Fibroblast of skin of left quadriceps (primary cell): ENCODE measurements at regions not wholly inside any gene's neighbourhood (a gene's known extent, or its start where the extent isn't known, plus 50 kb on each side); places are given as distances from the start of the nearest gene placed in this dataset.
A peak's percentile ranks its signal among the peaks of the same experiment; 100 is the strongest.

ENCODE experiments used
- DNase-seq, 2 experiments: peaks; one replicate each; pipeline ENCODE4 v3.0.0-alpha.2; 2013; ENCODE audit warnings: low read depth in 2 of 2

- DNase-seq, result no peak
Observed at GRCh38 chr22:46078241-46079092, 71.9 kb upstream of the PPARA start.

- no peak for DNase-seq
Observed at GRCh38 chr22:46079093-46079860, 71.0 kb upstream of the PPARA start.

GRCh38 chr22:46079861-46080821 lies 70.2 kb upstream of the PPARA start:
- DNase-seq, result no peak

GRCh38 chr22:46081036-46081830 lies 69.1 kb upstream of the PPARA start:
- no peak for DNase-seq

GRCh38 chr22:46081831-46082210 lies 68.5 kb upstream of the PPARA start:
- DNase-seq, result no peak

GRCh38 chr22:46082633-46083032 lies 67.7 kb upstream of the PPARA start:
- no peak for DNase-seq

- DNase-seq, result no peak
Observed at GRCh38 chr22:46083383-46084350, 66.7 kb upstream of the PPARA start.

- no peak for DNase-seq
Observed at GRCh38 chr22:46084376-46084775, 66.0 kb upstream of the PPARA start.

GRCh38 chr22:46084943-46085827 lies 65.1 kb upstream of the PPARA start:
- DNase-seq, result no peak

GRCh38 chr22:46085828-46086576 lies 64.3 kb upstream of the PPARA start:
- DNase-seq, result no peak

GRCh38 chr22:46086577-46087335 lies 63.6 kb upstream of the PPARA start:
- DNase-seq, result no peak

GRCh38 chr22:46087336-46087690 lies 63.0 kb upstream of the PPARA start:
- no peak for DNase-seq

GRCh38 chr22:46087816-46088277 lies 62.5 kb upstream of the PPARA start:
- DNase-seq, result peak; percentile 74 to 79

GRCh38 chr22:46088541-46089311 lies 61.6 kb upstream of the PPARA start:
- DNase-seq, result no peak

GRCh38 chr22:46089426-46090035 lies 60.8 kb upstream of the PPARA start:
- no peak for DNase-seq

GRCh38 chr22:46090036-46090591 lies 60.2 kb upstream of the PPARA start:
- no peak for DNase-seq
